HL-60 (cell line): ENCODE measurements at regions not wholly inside any gene's neighbourhood (a gene's known extent, or its start where the extent isn't known, plus 50 kb on each side); places are given as distances from the start of the nearest gene placed in this dataset.

ENCODE experiments used
- DNase-seq, 2 experiments: peaks; one replicate each; pipeline ENCODE4 v3.0.0-alpha.2; 2010 to 2020; ENCODE audit warnings: low read depth in 1 of 2, low spot score in 1 of 2
- H3K27ac ChIP-seq: fragments of 250-450 bp; sonication (Bioruptor Pico); replicated peaks from 2 replicates; pipeline ENCODE4 v1.5.1; 2020; ENCODE audit warnings: mild to moderate bottlenecking, moderate library complexity
- H3K27me3 ChIP-seq: fragments of 250-450 bp; sonication (Bioruptor Pico); 2 replicates; pipeline ENCODE4 v1.5.1; 2021; ENCODE audit warnings: mild to moderate bottlenecking, moderate library complexity; ENCODE audit not compliant: insufficient read depth, poor library complexity, severe bottlenecking
- H3K4me3 ChIP-seq: replicated peaks from 2 replicates; pipeline ENCODE4 v1.5.1; 2011; ENCODE audit warnings: mild to moderate bottlenecking, control low read depth, low read length; ENCODE audit not compliant: insufficient read depth
- GABPA ChIP-seq: IDR thresholded peaks from 2 replicates; pipeline ENCODE4 v1.6.1; 2012; ENCODE audit warnings: low read depth
- POLR2AphosphoS5 ChIP-seq: IDR thresholded peaks from 2 replicates; pipeline ENCODE4 v1.6.1; 2012; ENCODE audit warnings: low read depth
- SPI1 ChIP-seq: IDR thresholded peaks from 2 replicates; pipeline ENCODE4 v1.6.1; 2012; ENCODE audit warnings: low read depth, mild to moderate bottlenecking, borderline replicate concordance
- TF ChIP-seq, protein P1 (sequence below): IDR thresholded peaks from 2 replicates; pipeline ENCODE4 v1.6.1; 2012; ENCODE audit warnings: low read depth; ENCODE audit not compliant: insufficient replicate concordance
- TF ChIP-seq, protein P2 (sequence below): IDR thresholded peaks from one replicate; pipeline ENCODE4 v1.5.1; 2011; ENCODE audit warnings: low read length, control low read depth, inconsistent platforms; ENCODE audit not compliant: insufficient read depth

DNA sequence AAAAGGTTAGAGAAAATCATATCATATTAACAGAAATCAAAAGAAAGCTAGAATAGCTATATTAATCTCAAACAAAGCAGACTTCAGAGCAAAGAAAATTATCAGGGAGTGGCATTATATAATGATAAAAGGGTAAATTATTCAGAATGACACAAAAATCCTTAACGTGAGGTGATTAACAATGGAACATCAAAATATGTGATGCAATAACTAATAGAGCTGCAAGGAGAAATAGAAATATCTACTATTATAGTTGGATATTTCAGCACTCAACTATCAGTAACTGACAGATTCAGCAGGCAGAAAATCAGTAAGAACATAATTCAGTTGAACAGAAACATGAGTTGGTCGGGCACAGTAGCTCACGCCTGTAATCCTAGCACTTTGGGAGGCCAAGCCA, 275.1 kb upstream of the FSIP2 start:
- DNase-seq, result no peak
- TF ChIP-seq, protein P1, sequence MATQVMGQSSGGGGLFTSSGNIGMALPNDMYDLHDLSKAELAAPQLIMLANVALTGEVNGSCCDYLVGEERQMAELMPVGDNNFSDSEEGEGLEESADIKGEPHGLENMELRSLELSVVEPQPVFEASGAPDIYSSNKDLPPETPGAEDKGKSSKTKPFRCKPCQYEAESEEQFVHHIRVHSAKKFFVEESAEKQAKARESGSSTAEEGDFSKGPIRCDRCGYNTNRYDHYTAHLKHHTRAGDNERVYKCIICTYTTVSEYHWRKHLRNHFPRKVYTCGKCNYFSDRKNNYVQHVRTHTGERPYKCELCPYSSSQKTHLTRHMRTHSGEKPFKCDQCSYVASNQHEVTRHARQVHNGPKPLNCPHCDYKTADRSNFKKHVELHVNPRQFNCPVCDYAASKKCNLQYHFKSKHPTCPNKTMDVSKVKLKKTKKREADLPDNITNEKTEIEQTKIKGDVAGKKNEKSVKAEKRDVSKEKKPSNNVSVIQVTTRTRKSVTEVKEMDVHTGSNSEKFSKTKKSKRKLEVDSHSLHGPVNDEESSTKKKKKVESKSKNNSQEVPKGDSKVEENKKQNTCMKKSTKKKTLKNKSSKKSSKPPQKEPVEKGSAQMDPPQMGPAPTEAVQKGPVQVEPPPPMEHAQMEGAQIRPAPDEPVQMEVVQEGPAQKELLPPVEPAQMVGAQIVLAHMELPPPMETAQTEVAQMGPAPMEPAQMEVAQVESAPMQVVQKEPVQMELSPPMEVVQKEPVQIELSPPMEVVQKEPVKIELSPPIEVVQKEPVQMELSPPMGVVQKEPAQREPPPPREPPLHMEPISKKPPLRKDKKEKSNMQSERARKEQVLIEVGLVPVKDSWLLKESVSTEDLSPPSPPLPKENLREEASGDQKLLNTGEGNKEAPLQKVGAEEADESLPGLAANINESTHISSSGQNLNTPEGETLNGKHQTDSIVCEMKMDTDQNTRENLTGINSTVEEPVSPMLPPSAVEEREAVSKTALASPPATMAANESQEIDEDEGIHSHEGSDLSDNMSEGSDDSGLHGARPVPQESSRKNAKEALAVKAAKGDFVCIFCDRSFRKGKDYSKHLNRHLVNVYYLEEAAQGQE, result no peak
- TF ChIP-seq SPI1 (no peak), POLR2AphosphoS5 (no peak), GABPA (no peak)
- TF ChIP-seq, protein P2, sequence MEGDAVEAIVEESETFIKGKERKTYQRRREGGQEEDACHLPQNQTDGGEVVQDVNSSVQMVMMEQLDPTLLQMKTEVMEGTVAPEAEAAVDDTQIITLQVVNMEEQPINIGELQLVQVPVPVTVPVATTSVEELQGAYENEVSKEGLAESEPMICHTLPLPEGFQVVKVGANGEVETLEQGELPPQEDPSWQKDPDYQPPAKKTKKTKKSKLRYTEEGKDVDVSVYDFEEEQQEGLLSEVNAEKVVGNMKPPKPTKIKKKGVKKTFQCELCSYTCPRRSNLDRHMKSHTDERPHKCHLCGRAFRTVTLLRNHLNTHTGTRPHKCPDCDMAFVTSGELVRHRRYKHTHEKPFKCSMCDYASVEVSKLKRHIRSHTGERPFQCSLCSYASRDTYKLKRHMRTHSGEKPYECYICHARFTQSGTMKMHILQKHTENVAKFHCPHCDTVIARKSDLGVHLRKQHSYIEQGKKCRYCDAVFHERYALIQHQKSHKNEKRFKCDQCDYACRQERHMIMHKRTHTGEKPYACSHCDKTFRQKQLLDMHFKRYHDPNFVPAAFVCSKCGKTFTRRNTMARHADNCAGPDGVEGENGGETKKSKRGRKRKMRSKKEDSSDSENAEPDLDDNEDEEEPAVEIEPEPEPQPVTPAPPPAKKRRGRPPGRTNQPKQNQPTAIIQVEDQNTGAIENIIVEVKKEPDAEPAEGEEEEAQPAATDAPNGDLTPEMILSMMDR, result no peak
- no peak overlapping the region for H3K4me3 ChIP-seq
- H3K27ac ChIP-seq, result no peak overlapping the region
- no peaks in the 10 kb centered on the region for H3K27me3 ChIP-seq

DNA sequence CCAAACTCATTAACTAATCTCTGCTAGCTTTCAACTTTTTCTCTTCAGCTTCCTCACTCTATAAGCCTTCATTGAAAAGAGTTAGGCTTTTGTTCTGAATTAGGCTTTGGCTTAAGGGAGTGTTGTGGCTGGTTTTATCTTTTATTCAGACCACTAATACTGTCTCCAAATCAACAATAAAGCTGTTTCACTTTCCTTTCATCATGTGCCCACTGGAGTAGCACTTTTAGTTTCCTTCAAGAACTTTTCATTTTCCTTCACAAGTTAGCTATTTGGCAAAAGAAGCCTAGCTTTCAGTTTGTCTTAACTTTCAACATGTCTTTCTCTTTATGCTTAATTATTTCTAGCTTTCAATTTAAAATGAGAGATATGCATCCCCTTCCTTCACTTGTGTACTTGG, 271.7 kb upstream of the FSIP2 start:
- no peak for DNase-seq
- H3K4me3 ChIP-seq, result no peak overlapping the region
- H3K27me3 ChIP-seq, result no peaks in the 10 kb centered on the region
- H3K27ac ChIP-seq, result no peak overlapping the region
- TF ChIP-seq SPI1 (no peak), GABPA (no peak), POLR2AphosphoS5 (no peak)
- TF ChIP-seq, protein P1, result no peak
- TF ChIP-seq, protein P2, result no peak

DNA sequence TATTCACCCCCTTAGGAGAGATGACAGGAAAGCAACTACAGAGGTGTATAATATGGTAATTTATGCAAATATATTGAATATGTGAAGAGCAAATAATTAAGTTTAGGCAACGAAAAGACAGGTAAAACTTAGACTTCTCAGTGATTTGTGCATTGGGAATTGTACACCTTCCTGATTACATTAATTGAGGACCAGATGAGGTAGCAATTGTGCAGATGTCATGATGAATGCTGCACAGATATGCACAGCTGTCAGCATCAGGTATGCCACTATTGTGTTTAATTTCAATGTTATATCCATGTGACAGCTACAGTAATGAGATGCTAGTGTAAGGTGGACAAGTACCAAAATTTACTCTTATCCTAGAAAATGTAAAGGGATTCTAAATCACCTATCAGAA, 267.2 kb upstream of the FSIP2 start:
- Histone ChIP-seq H3K4me3 (no peak overlapping the region), H3K27me3 (no peaks in the 10 kb centered on the region), H3K27ac (no peak overlapping the region)
- no peak for TF ChIP-seq POLR2AphosphoS5
- TF ChIP-seq GABPA, result no peak
- TF ChIP-seq, protein P1, result no peak
- no peak for TF ChIP-seq SPI1
- TF ChIP-seq, protein P2, result no peak
- no peak for DNase-seq
